Esophagus (tissue), 2 donors: ENCODE measurements at regions not wholly inside any gene's neighbourhood (a gene's known extent, or its start where the extent isn't known, plus 50 kb on each side); places are given as distances from the start of the nearest gene placed in this dataset.

Source experiments
- H3K27ac ChIP-seq, 2 donors: one replicate each; pipeline ENCODE4 v1.5.1; 2013; ENCODE audit warnings: low read depth in 2 of 2, mild to moderate bottlenecking in 2 of 2, inconsistent platforms in 1 of 2, low read length in 1 of 2, moderate library complexity in 1 of 2
- H3K27me3 ChIP-seq, 2 donors: one replicate each; pipeline ENCODE4 v1.6.1; 2013; ENCODE audit warnings: low read length in 2 of 2, control low read depth in 1 of 2, mild to moderate bottlenecking in 1 of 2; ENCODE audit not compliant: insufficient read depth in 2 of 2, control insufficient read depth in 1 of 2
- H3K36me3 ChIP-seq, 2 donors: one replicate each; pipeline ENCODE4 v1.6.1; 2013; ENCODE audit warnings: low read length in 1 of 2; ENCODE audit not compliant: control insufficient read depth in 2 of 2, insufficient read depth in 2 of 2
- H3K4me1 ChIP-seq, 2 donors: one replicate each; pipeline ENCODE4 v1.6.1; 2013; ENCODE audit warnings: low read length in 1 of 2; ENCODE audit not compliant: control insufficient read depth in 2 of 2, insufficient read depth in 2 of 2
- H3K4me3 ChIP-seq, 2 donors: one replicate each; pipeline ENCODE4 v1.5.1; 2013; ENCODE audit warnings: low read length in 2 of 2, mild to moderate bottlenecking in 2 of 2, low read depth in 1 of 2, moderate library complexity in 1 of 2
- H3K9me3 ChIP-seq, 2 donors: one replicate each; pipeline ENCODE4 v1.6.1; 2013; ENCODE audit warnings: mild to moderate bottlenecking in 2 of 2, low read depth in 1 of 2, low read length in 1 of 2, moderate library complexity in 1 of 2; ENCODE audit not compliant: control insufficient read depth in 2 of 2, insufficient read depth in 1 of 2
- WGBS, 2 donors: extraction: QIAGEN DNeasy Blood & Tissue Kit; methylation state at CpG; one replicate each; pipeline ENCODE4 v1.1.7; 2013; 5-methylcytosine and 5-hydroxymethylcytosine counted together
- donor health status: healthy with polysubstance abuse.
- donor health status: Bipolar disorder and iron deficiency.

GRCh38 chr1:38444770-38445442, 398.3 kb upstream of the POU3F1 start:
- H3K36me3 ChIP-seq = no peaks in the 10 kb centered on the region
- no peaks in the 10 kb centered on the region for H3K4me1 ChIP-seq
- no peak overlapping the region for H3K4me3 ChIP-seq
- no peaks in the 10 kb centered on the region for H3K27me3 ChIP-seq
- WGBS, 2 donors = 39 to 47% methylated on average over 16 of the region's 16 CpGs
- no peaks in the 10 kb centered on the region for H3K9me3 ChIP-seq
- H3K27ac ChIP-seq = no peak overlapping the region

GRCh38 chr1:38444311-38444710, 397.7 kb upstream of the POU3F1 start:
- 31 to 45% methylated on average over 4 of the region's 4 CpGs for WGBS, 2 donors

GRCh38 chr1:38440402-38440801, 393.8 kb upstream of the POU3F1 start:
- Histone ChIP-seq H3K27me3 (no peaks in the 10 kb centered on the region), H3K9me3 (no peaks in the 10 kb centered on the region), H3K36me3 (no peaks in the 10 kb centered on the region), H3K27ac (no peak overlapping the region), H3K4me1 (no peaks in the 10 kb centered on the region), H3K4me3 (no peak overlapping the region)

More at GRCh38 chr1:38444311-38444710, 397.7 kb upstream of the POU3F1 start:
- Histone ChIP-seq H3K9me3 (no peaks in the 10 kb centered on the region), H3K27me3 (no peaks in the 10 kb centered on the region), H3K27ac (no peak overlapping the region), H3K4me3 (no peak overlapping the region), H3K4me1 (no peaks in the 10 kb centered on the region), H3K36me3 (no peaks in the 10 kb centered on the region)

GRCh38 chr1:38436749-38437148, 390.2 kb upstream of the POU3F1 start:
- Histone ChIP-seq H3K27ac (no peak overlapping the region), H3K36me3 (no peaks in the 10 kb centered on the region), H3K4me1 (no peaks in the 10 kb centered on the region), H3K9me3 (no peaks in the 10 kb centered on the region), H3K4me3 (no peak overlapping the region), H3K27me3 (no peaks in the 10 kb centered on the region)
- WGBS, 2 donors = 50% methylated on average over 4 of the region's 4 CpGs

- Histone ChIP-seq H3K4me3 (no peak overlapping the region), H3K4me1 (no peaks in the 10 kb centered on the region), H3K36me3 (no peaks in the 10 kb centered on the region), H3K27me3 (no peaks in the 10 kb centered on the region), H3K9me3 (no peaks in the 10 kb centered on the region), H3K27ac (no peak overlapping the region)
- WGBS, 2 donors = 89 to 91% methylated on average over 9 of the region's 9 CpGs
These were observed 389.4 kb upstream of the POU3F1 start for GRCh38 chr1:38436006-38436405.

- Histone ChIP-seq H3K36me3 (no peaks in the 10 kb centered on the region), H3K9me3 (no peaks in the 10 kb centered on the region), H3K27ac (no peak overlapping the region), H3K4me3 (no peak overlapping the region), H3K27me3 (no peaks in the 10 kb centered on the region), H3K4me1 (no peaks in the 10 kb centered on the region)
- 68 to 70% methylated on average over 10 of the region's 10 CpGs for WGBS, 2 donors
These were observed 386.6 kb upstream of the POU3F1 start for GRCh38 chr1:38433084-38433722.

- Histone ChIP-seq H3K27ac (no peak overlapping the region), H3K4me1 (no peaks in the 10 kb centered on the region), H3K4me3 (no peak overlapping the region), H3K9me3 (no peaks in the 10 kb centered on the region), H3K27me3 (no peaks in the 10 kb centered on the region), H3K36me3 (no peaks in the 10 kb centered on the region)
- 73 to 95% methylated on average over 3 of the region's 3 CpGs for WGBS, 2 donors
These were observed 385.2 kb upstream of the POU3F1 start for GRCh38 chr1:38431535-38432376.

GRCh38 chr1:38430949-38431348, 384.4 kb upstream of the POU3F1 start:
- Histone ChIP-seq H3K27me3 (no peaks in the 10 kb centered on the region), H3K27ac (no peak overlapping the region), H3K4me1 (no peaks in the 10 kb centered on the region), H3K36me3 (no peaks in the 10 kb centered on the region), H3K9me3 (no peaks in the 10 kb centered on the region), H3K4me3 (no peak overlapping the region)

- H3K27ac ChIP-seq = no peak overlapping the region
- H3K36me3 ChIP-seq = no peaks in the 10 kb centered on the region
- H3K27me3 ChIP-seq = no peaks in the 10 kb centered on the region
- H3K4me1 ChIP-seq = no peaks in the 10 kb centered on the region
- 77 to 86% methylated on average over 2 of the region's 2 CpGs for WGBS, 2 donors
- no peak overlapping the region for H3K4me3 ChIP-seq
- H3K9me3 ChIP-seq = no peaks in the 10 kb centered on the region
These were observed 378.1 kb upstream of the POU3F1 start for GRCh38 chr1:38424677-38425076.
